Keratinocyte (primary cell): ENCODE measurements at regions not wholly inside any gene's neighbourhood (a gene's known extent, or its start where the extent isn't known, plus 50 kb on each side); places are given as distances from the start of the nearest gene placed in this dataset.

ENCODE experiments used
- CTCF ChIP-seq, 3 experiments: IDR thresholded peaks in 1 of 3; conservative IDR thresholded peaks in 1 of 3; optimal IDR thresholded peaks in 1 of 3; 2 replicates in 2 of 3; 3 replicates in 1 of 3; pipeline versions ENCODE3 to v1.5.1; 2011; ENCODE audit warnings: low read length in 3 of 3, mild to moderate bottlenecking in 3 of 3, moderate library complexity in 2 of 3, control low read depth in 1 of 3, inconsistent platforms in 1 of 3; ENCODE audit not compliant: insufficient read depth in 2 of 3; ENCODE audit errors: extremely low read depth in 1 of 3
- EZH2 ChIP-seq: IDR thresholded peaks from one replicate; pipeline ENCODE4 v1.6.1; 2012; ENCODE audit warnings: inconsistent platforms, mild to moderate bottlenecking, low read length, moderate library complexity

DNA sequence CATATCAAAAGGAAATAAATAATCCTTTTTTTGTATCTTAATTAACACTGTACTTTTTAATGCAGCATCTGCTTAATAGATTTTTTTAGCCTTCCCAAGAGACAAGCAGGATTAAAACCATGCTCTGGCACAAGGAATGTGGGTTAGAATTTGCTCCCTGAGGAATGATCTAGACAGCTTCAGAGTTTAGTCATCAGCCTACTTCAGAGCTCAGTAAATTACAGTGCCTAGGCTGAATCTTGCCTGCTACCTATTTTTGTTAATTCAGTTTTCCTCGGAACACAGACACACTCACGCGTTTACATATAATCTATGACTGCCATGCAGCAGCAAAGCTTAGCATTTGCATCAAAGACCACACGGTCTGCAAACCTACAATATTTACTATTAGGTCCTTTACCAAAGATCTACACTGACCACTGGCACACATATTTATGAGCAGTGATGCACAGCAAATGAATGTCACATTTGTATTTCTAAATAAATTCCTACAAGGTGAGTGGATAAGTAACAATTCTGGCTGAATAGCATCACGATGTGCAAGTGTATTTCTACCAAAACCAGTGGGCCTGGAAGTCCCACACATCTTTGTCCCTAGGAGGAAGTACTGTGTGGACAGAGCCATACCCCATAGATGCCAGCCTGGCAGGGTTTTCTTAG lies 309.8 kb upstream of the TMEM132C start:
- TF ChIP-seq CTCF (optimal IDR thresholded peaks at IDR 0.05 in 1 of 3, IDR thresholded peaks at IDR 0.05 in 1 of 3, conservative IDR thresholded peaks at IDR 0.05 in 1 of 3; ENCODE audit: extremely low read depth in 1 of 3, insufficient read depth in 2 of 3, low read length in 3 of 3) (no peak), EZH2 (no peak)
